GM12878 (cell line): ENCODE measurements at regions not wholly inside any gene's neighbourhood (a gene's known extent, or its start where the extent isn't known, plus 50 kb on each side); places are given as distances from the start of the nearest gene placed in this dataset.

Experiments
- ATAC-seq: fragments of 200-7000 bp; cut with Tn5 transposase; 3 replicates; pipeline ENCODE4 v1.9.1; 2020; ENCODE audit warnings: mild to moderate bottlenecking, moderate library complexity
- BruUV-seq: library from RNA; stranded (reverse); fragments of 400-500 nt; replicated peaks from 2 replicates; lab custom pipeline; 2021; lab: Mats Ljungman, UMichigan
- CTCF ChIA-PET: fragments of 300-600 bp; sonication (Branson Sonifier 250); formaldehyde crosslinking; extraction: SDS; loops from one replicate; lab custom pipeline; 2021; ENCODE audit warnings: inconsistent platforms; lab: Yijun Ruan, JAX
- POLR2A ChIA-PET: fragments of 350-600 bp; formaldehyde crosslinking; extraction: SDS; loops from one replicate; lab custom pipeline; 2021; ENCODE audit warnings: inconsistent platforms; lab: Charles Lee
- RAD21 ChIA-PET: fragments of 300-600 bp; sonication (Branson Sonifier 250); formaldehyde crosslinking; loops from one replicate; lab custom pipeline; 2023; ENCODE audit warnings: antibody characterized with exemption; ENCODE audit not compliant: unreplicated experiment; lab: Charles Lee
- SMC1A ChIA-PET: fragments of 300-600 bp; sonication (Branson Sonifier 250); formaldehyde crosslinking; loops from one replicate; lab custom pipeline; 2023; ENCODE audit not compliant: unreplicated experiment, uncharacterized antibody; lab: Charles Lee
- DNase-seq: peaks from one replicate; pipeline ENCODE4 v3.0.0-alpha.2; 2011; ENCODE audit warnings: low read depth, low spot score
- FAIRE-seq: peaks from 3 replicates; lab custom pipeline; 2011; peaks lifted over from hg19 to GRCh38; lab: Jason Lieb, UNC
- H2AFZ ChIP-seq: 2 replicates; pipeline ENCODE4 v1.6.0; 2011; ENCODE audit warnings: low read depth, low read length, control low read depth; ENCODE audit not compliant: control insufficient read depth
- H3K27ac ChIP-seq: 2 replicates; pipeline ENCODE4 v1.5.1; 2011; ENCODE audit warnings: control low read depth; ENCODE audit not compliant: control insufficient read depth, insufficient read depth
- H3K27me3 ChIP-seq, 2 experiments: replicated peaks in 1 of 2; 2 replicates each; pipeline versions ENCODE4 v1.6.0 to v1.6.1; 2011; ENCODE audit warnings: low read length in 1 of 2; ENCODE audit not compliant: control insufficient read depth in 2 of 2, insufficient read depth in 2 of 2
- H3K36me3 ChIP-seq, 2 experiments: 2 replicates each; pipeline ENCODE4 v1.5.1; 2011; ENCODE audit warnings: low read length in 1 of 2; ENCODE audit not compliant: control insufficient read depth in 2 of 2, insufficient read depth in 2 of 2
- H3K4me1 ChIP-seq: 2 replicates; pipeline ENCODE4 v1.6.1; 2011; ENCODE audit warnings: mild to moderate bottlenecking, low read length, moderate library complexity, mixed read lengths; ENCODE audit not compliant: control insufficient read depth, insufficient read depth
- H3K4me2 ChIP-seq: 2 replicates; pipeline ENCODE4 v1.6.0; 2011; ENCODE audit warnings: control low read depth; ENCODE audit not compliant: control insufficient read depth, insufficient read depth
- H3K4me3 ChIP-seq: fragments of 200-600 bp; sonication (generic); 2 replicates; pipeline ENCODE4 v1.5.1; 2016
- H3K79me2 ChIP-seq: 2 replicates; pipeline ENCODE4 v1.6.0; 2011; ENCODE audit warnings: low read length; ENCODE audit not compliant: control insufficient read depth, insufficient read depth
- H3K9ac ChIP-seq: 2 replicates; pipeline ENCODE4 v1.8.0; 2011; ENCODE audit warnings: low read length, control low read depth, mixed read lengths; ENCODE audit not compliant: control insufficient read depth, insufficient read depth
- H3K9me3 ChIP-seq: replicated peaks from 3 replicates; pipeline ENCODE4 v1.5.1; 2011; ENCODE audit warnings: mild to moderate bottlenecking, low read length; ENCODE audit not compliant: control insufficient read depth, insufficient read depth
- H4K20me1 ChIP-seq: 2 replicates; pipeline ENCODE4 v1.6.0; 2011; ENCODE audit not compliant: control insufficient read depth, insufficient read depth
- CBX3 ChIP-seq: fragments of 200-600 bp; sonication (generic); IDR thresholded peaks from 2 replicates; pipeline ENCODE4 v1.6.1; 2016; ENCODE audit warnings: low read depth, borderline replicate concordance
- CHD4 ChIP-seq: fragments of 200-600 bp; sonication (generic); IDR thresholded peaks from 2 replicates; pipeline ENCODE4 v1.6.1; 2016; ENCODE audit warnings: mild to moderate bottlenecking
- MEF2A ChIP-seq: IDR thresholded peaks from 2 replicates; pipeline ENCODE4 v1.6.1; 2011; ENCODE audit warnings: low read depth, mild to moderate bottlenecking, low read length, moderate library complexity; ENCODE audit not compliant: insufficient read depth
- PAX5 ChIP-seq: IDR thresholded peaks from 2 replicates; pipeline ENCODE4 v1.6.1; 2011; ENCODE audit warnings: low read depth, low read length, borderline replicate concordance
- POU2F2 ChIP-seq: IDR thresholded peaks from 3 replicates; pipeline ENCODE4 v1.6.1; 2011; ENCODE audit warnings: low read depth, mild to moderate bottlenecking, low read length, borderline replicate concordance
- SRF ChIP-seq, 2 experiments: IDR thresholded peaks; 2 replicates each; pipeline ENCODE4 v1.6.1; 2011; ENCODE audit warnings: low read depth in 2 of 2, low read length in 2 of 2, mild to moderate bottlenecking in 1 of 2, moderate library complexity in 1 of 2
- SUPT20H ChIP-seq: IDR thresholded peaks from 2 replicates; pipeline ENCODE4 v1.6.1; 2011; ENCODE audit warnings: low read depth, mild to moderate bottlenecking, low read length, moderate library complexity, borderline replicate concordance; ENCODE audit not compliant: control insufficient read depth
- TCF3 ChIP-seq: IDR thresholded peaks from 2 replicates; pipeline ENCODE4 v1.6.1; 2012; ENCODE audit warnings: low read depth, mild to moderate bottlenecking, low read length, borderline replicate concordance; ENCODE audit not compliant: insufficient read depth
- WGBS: methylation state at CpG from one replicate; pipeline ENCODE4 v1.1.6; 2016; ENCODE audit warnings: low lambda C conversion rate; ENCODE audit not compliant: insufficient replicate concordance, insufficient coverage; ENCODE audit errors: missing lambda C conversion rate; 5-methylcytosine and 5-hydroxymethylcytosine counted together
- in situ Hi-C: fragments of 300-500 bp; cut with MboI; formaldehyde crosslinking; loops from 9 replicates; pipeline ENCODE4 v1.14.3; 2018; ENCODE audit warnings: mixed read lengths
- intact Hi-C: fragments of 100-400 bp; cut with micrococcal nuclease; formaldehyde crosslinking; loops from one replicate; pipeline ENCODE4 v1.14.2; 2022; ENCODE audit not compliant: unreplicated experiment
- TF ChIP-seq, protein P1 (sequence below): fragments of 450-650 bp; IDR thresholded peaks from 2 replicates; pipeline ENCODE4 v1.6.1; 2016; ENCODE audit warnings: mild to moderate bottlenecking
- TF ChIP-seq, protein P2 (sequence below): IDR thresholded peaks from 2 replicates; pipeline ENCODE4 v1.6.1; 2012; ENCODE audit warnings: low read depth, low read length, improper control_type of control experiment
- TF ChIP-seq, protein P3 (sequence below): IDR thresholded peaks from 2 replicates; pipeline ENCODE4 v1.6.1; 2011; ENCODE audit warnings: low read depth, mild to moderate bottlenecking, low read length, moderate library complexity, borderline replicate concordance; ENCODE audit errors: extremely low read depth
- TF ChIP-seq, protein P4 (sequence below): IDR thresholded peaks from 2 replicates; pipeline ENCODE4 v1.6.1; 2012; ENCODE audit warnings: low read length, inconsistent platforms
- TF ChIP-seq, protein P5 (sequence below): fragments of 450-650 bp; IDR thresholded peaks from 2 replicates; pipeline ENCODE4 v1.6.1; 2017; ENCODE audit warnings: antibody characterized with exemption, mild to moderate bottlenecking, moderate library complexity

DNA sequence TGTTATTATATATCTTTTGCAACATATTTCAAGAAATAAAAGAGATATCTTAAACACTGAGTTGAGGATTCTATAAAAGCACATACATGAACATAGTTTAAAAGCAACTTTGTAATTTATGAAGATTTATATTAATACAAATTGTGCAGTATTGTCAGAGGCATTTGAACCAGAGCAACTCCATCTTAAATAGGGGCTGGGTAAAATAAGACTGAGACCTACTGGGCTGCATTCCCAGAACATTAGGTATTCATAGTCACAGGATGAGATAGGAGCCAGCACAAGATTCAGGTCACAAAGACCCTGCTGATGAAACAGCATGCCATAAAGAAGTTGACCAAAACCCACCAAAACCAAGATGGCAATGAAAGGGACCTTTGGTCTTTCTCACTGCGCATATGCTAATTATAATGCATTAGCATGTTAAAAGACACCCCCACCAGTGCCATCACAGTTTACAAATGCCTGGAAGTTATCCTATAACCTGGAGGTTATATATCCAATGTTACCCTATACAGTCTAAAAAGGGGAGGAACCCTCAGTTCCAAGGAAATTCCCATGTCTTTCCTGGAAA, 320.2 kb downstream of the FAM170A start (continued):
- TF ChIP-seq SUPT20H (no peak), TCF3 (no peak)

DNA sequence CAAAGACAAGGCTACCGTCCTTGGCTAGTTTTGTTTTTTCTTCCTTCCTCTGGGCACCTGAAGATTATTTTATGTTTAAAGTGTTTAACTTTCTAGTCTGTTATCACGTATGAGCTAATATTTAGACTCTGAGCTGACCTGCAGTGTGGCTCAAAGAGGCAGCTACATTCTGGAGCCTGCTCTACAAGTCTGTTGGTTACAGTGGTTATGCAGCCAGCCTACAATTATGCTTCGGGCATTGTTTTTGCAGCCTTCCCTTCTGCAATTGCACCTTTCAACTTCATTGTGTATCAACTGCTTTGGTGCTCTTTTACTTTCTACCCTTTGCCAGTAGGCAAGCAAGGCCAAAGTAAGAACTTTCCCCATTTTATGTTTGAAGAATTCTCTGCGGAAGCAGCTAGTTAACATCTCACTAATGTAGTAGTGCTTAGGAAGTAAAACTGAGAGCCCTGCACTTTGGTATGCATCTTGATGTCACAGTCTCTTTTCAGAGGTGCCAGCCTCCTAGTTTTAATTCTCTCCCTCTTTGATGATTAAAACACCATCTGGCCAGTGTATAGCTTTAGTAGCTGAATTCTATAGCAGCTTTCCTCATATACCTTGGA, 322.1 kb downstream of the FAM170A start:
- ChIA-PET SMC1A (interaction anchor here (1.1 kb wide), 1 partner anchor 12 kb away, joined by 3 read pairs; no protein-coding TSS in a partner anchor), CTCF (interaction anchor here (1.5 kb wide), 1 partner anchor 11 kb away, joined by 3 read pairs; no protein-coding TSS in a partner anchor), RAD21 (no interaction called here), POLR2A (no interaction called here)
- FAIRE-seq (no peak), ATAC-seq (no peak), DNase-seq (no peak)
- H3K27me3 ChIP-seq, result no peaks in the 10 kb centered on the region
- H2AFZ ChIP-seq, result no peak overlapping the region
- no peaks in the 10 kb centered on the region for H3K9me3 ChIP-seq
- in situ Hi-C loops, result no loop called here
- H3K4me2 ChIP-seq, result no peak overlapping the region
- intact Hi-C loops, result no loop called here
- no peaks in the 10 kb centered on the region for H3K36me3 ChIP-seq
- H3K27ac ChIP-seq, result no peak overlapping the region
- H4K20me1 ChIP-seq, result no peaks in the 10 kb centered on the region
- no peaks in the 10 kb centered on the region for H3K79me2 ChIP-seq
- no peaks in the 10 kb centered on the region for H3K4me1 ChIP-seq
- WGBS, result 21% methylated on average over 4 of the region's 4 CpGs
- no peak overlapping the region for H3K4me3 ChIP-seq
- no TSS peak for BruUV-seq
- no peak overlapping the region for H3K9ac ChIP-seq
- no peak for TF ChIP-seq CHD4
- TF ChIP-seq, protein P1, sequence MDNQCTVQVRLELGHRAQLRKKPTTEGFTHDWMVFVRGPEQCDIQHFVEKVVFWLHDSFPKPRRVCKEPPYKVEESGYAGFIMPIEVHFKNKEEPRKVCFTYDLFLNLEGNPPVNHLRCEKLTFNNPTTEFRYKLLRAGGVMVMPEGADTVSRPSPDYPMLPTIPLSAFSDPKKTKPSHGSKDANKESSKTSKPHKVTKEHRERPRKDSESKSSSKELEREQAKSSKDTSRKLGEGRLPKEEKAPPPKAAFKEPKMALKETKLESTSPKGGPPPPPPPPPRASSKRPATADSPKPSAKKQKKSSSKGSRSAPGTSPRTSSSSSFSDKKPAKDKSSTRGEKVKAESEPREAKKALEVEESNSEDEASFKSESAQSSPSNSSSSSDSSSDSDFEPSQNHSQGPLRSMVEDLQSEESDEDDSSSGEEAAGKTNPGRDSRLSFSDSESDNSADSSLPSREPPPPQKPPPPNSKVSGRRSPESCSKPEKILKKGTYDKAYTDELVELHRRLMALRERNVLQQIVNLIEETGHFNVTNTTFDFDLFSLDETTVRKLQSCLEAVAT, result no peak
- no peak for TF ChIP-seq PAX5
- no peak for TF ChIP-seq SRF (IDR thresholded peaks at IDR 0.05; ENCODE audit: low read depth in 2 of 2, low read length in 2 of 2)
- TF ChIP-seq, protein P2, sequence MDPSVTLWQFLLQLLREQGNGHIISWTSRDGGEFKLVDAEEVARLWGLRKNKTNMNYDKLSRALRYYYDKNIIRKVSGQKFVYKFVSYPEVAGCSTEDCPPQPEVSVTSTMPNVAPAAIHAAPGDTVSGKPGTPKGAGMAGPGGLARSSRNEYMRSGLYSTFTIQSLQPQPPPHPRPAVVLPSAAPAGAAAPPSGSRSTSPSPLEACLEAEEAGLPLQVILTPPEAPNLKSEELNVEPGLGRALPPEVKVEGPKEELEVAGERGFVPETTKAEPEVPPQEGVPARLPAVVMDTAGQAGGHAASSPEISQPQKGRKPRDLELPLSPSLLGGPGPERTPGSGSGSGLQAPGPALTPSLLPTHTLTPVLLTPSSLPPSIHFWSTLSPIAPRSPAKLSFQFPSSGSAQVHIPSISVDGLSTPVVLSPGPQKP, result no peak
- TF ChIP-seq, protein P3, sequence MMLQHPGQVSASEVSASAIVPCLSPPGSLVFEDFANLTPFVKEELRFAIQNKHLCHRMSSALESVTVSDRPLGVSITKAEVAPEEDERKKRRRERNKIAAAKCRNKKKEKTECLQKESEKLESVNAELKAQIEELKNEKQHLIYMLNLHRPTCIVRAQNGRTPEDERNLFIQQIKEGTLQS, result no peak
- TF ChIP-seq, protein P4, sequence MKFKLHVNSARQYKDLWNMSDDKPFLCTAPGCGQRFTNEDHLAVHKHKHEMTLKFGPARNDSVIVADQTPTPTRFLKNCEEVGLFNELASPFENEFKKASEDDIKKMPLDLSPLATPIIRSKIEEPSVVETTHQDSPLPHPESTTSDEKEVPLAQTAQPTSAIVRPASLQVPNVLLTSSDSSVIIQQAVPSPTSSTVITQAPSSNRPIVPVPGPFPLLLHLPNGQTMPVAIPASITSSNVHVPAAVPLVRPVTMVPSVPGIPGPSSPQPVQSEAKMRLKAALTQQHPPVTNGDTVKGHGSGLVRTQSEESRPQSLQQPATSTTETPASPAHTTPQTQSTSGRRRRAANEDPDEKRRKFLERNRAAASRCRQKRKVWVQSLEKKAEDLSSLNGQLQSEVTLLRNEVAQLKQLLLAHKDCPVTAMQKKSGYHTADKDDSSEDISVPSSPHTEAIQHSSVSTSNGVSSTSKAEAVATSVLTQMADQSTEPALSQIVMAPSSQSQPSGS, result no peak
- TF ChIP-seq, protein P5, sequence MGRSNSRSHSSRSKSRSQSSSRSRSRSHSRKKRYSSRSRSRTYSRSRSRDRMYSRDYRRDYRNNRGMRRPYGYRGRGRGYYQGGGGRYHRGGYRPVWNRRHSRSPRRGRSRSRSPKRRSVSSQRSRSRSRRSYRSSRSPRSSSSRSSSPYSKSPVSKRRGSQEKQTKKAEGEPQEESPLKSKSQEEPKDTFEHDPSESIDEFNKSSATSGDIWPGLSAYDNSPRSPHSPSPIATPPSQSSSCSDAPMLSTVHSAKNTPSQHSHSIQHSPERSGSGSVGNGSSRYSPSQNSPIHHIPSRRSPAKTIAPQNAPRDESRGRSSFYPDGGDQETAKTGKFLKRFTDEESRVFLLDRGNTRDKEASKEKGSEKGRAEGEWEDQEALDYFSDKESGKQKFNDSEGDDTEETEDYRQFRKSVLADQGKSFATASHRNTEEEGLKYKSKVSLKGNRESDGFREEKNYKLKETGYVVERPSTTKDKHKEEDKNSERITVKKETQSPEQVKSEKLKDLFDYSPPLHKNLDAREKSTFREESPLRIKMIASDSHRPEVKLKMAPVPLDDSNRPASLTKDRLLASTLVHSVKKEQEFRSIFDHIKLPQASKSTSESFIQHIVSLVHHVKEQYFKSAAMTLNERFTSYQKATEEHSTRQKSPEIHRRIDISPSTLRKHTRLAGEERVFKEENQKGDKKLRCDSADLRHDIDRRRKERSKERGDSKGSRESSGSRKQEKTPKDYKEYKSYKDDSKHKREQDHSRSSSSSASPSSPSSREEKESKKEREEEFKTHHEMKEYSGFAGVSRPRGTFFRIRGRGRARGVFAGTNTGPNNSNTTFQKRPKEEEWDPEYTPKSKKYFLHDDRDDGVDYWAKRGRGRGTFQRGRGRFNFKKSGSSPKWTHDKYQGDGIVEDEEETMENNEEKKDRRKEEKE, result no peak
- no peak for TF ChIP-seq MEF2A
- TF ChIP-seq TCF3, result no peak
- TF ChIP-seq CBX3, result no peak
- TF ChIP-seq POU2F2, result no peak
